Left ventricle myocardium superior (tissue), 1 donor: ENCODE measurements at regions not wholly inside any gene's neighbourhood (a gene's known extent, or its start where the extent isn't known, plus 50 kb on each side); places are given as distances from the start of the nearest gene placed in this dataset.
"Not testable (repeated sequence)": the region's sequence is repeated elsewhere in the genome, so short reads cannot be mapped to it uniquely, and the experiment has no call there.

Source experiments
- ATAC-seq: fragments of 200-7000 bp; cut with Tn5 transposase; one replicate; pipeline ENCODE4 v1.9.1; 2020; ENCODE audit warnings: mild to moderate bottlenecking, moderate library complexity
- DNase-seq: peaks from one replicate; pipeline ENCODE4 v3.0.0-alpha.2; 2020
- intact Hi-C: fragments of 100-400 bp; cut with micrococcal nuclease; formaldehyde crosslinking; loops from one replicate; pipeline ENCODE4 v1.11.0; 2022
- donor health status: DM: no; HTN: yes; CAD: no; lungs with severe emphysema.

DNA sequence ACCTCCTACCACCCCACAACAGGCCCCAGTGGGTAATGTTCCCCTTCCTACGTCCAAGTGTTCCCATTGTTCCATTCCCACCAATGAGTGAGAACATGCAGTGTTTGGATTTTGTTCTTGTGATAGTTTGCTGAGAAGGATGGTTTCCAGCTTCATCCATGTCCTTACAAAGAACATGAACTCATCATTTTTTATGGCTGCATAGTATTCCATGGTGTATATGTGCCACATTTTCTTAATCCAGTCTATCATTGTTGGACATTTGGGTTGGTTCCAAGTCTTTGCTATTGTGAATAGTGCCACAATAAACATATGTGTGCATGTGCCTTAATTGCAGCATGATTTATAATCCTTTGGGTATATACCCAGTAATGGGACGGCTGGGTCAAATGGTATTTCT, 81.6 kb downstream of the P2RY10 start:
- ATAC-seq, DNase-seq, intact Hi-C loops: not testable (repeated sequence)

DNA sequence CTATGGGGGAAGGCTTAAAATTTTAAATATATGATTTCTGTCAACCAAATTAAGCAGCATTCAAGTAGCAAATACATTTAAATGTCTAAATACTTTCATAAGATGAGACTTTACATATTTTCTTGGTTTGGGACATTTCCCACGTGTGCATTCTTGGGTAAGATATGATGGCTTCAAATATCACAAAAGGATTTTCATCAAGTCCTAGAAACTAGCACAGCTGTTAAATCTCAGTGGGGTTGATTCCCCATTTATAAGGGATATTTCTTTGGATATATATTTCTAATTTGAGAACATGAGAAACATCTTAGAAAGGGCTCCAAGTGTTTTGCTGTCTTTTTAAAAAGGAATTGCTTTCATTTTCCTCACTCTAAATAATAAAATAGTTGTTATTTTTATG, 90.2 kb downstream of the P2RY10 start:
- DNase-seq, result no peak
- intact Hi-C loops, result no loop called here
- no peak for ATAC-seq

DNA sequence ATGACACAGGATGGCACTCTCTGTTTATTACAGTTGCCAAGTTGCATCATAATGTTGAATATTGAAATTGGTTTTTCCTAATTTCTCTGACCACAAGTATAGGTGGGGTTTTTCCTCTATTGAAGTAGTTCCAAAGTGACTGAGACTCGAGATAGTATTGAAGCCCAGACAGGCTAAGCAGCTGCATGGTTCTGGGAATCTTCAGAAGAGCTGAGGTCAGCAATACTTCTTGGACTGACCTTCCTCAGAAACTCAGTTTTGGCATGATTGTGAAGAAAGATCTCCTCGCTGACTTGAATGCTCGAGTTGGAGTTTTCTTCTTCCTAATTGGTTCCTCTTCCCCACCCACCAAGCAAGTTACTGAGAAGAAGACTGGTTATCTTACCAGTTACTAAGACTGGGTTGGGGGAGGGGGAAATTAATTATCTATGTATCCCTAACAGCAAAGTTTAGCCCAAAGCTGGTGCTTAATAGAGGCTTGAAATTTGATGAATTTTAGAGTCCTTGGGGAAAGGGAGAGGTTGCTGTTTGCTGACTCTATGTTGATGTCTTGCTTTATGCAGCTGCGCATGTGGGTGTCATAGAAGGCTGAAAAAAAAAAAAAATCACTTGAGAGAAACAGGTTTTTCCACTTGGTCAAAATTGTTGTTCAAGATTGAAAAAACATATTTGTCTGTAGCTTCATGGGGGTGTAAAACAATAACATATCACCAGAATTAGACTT, 91.1 kb downstream of the P2RY10 start:
- no peak for DNase-seq
- ATAC-seq, result peak; percentile 61
- intact Hi-C loops, result no loop called here

DNA sequence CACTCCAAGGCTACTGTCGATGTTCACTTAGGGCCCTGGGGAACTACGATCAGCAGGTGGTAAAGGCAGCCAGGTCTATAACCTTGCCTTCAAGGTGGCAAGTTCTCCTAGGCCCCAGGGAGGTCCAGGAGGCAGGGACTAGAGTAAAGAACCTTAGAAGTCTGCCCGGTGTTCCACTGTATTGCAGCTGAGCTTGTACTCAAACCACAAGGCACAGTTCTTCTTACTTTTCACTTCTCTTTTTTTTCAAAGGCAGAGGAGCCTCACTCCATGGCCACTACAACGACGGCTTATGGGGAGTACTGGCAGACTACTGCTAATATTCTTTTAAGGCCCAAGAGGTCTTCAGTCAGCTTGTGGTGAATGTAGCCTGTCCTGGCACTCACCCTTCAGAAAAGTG, 78.8 kb upstream of the GPR174 start:
- DNase-seq (no peak), ATAC-seq (no peak)
- intact Hi-C loops, result no loop called here

GRCh38 chrX:79078114-79078513, 66.4 kb upstream of the GPR174 start:
- ATAC-seq (no peak), DNase-seq (no peak)
- intact Hi-C loops, result no loop called here

GRCh38 chrX:79079477-79079876, 65.0 kb upstream of the GPR174 start:
- DNase-seq (no peak), ATAC-seq (no peak)
- intact Hi-C loops, result no loop called here

- intact Hi-C loops, result no loop called here
- ATAC-seq (no peak), DNase-seq (no peak)
These were observed 64.3 kb upstream of the GPR174 start for GRCh38 chrX:79080141-79080540.

GRCh38 chrX:79081895-79082512, 62.5 kb upstream of the GPR174 start:
- DNase-seq, result no peak
- peak; percentile 30 for ATAC-seq
- intact Hi-C loops, result no loop called here

DNA sequence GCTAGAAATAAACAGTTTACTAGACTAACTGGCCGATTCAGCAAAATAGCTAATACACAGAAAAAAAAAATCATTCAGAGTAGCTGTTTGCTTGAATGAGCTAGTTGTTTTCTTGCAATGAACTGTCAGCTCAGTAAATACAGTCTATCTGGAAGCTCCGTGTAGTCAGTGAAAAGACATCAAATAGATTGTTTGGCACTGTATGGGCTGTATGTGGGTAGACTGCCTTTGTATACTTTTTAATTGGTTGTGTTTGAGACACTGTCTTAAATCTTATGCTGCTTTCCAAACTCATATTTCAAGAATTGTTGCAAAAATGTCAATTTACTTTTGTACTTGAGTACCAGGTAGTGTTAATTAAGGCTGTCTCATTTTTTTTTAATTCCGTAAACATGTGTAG, 61.6 kb upstream of the GPR174 start:
- ATAC-seq (no peak), DNase-seq (no peak)
- intact Hi-C loops, result no loop called here

GRCh38 chrX:79084923-79085322, 59.6 kb upstream of the GPR174 start:
- ATAC-seq, result no peak
- no peak for DNase-seq
- intact Hi-C loops, result no loop called here

- intact Hi-C loops, result no loop called here
These were observed 54.4 kb upstream of the GPR174 start for GRCh38 chrX:79089896-79090584.

GRCh38 chrX:79094075-79094832, 50.2 kb upstream of the GPR174 start:
- DNase-seq (no peak), ATAC-seq (no peak)
- intact Hi-C loops, result no loop called here

More at GRCh38 chrX:79089896-79090584, 54.4 kb upstream of the GPR174 start:
- no peak for DNase-seq
- no peak for ATAC-seq
